Heart left ventricle (tissue), 16 donors: ENCODE measurements at regions not wholly inside any gene's neighbourhood (a gene's known extent, or its start where the extent isn't known, plus 50 kb on each side); places are given as distances from the start of the nearest gene placed in this dataset.

Source experiments
- ATAC-seq, 4 donors: fragments of 200-7000 bp; cut with Tn5 transposase; one replicate each; pipeline ENCODE4 v1.9.1; 2020 to 2022; ENCODE audit warnings: moderate library complexity in 4 of 4, mild to moderate bottlenecking in 3 of 4, moderate number of reproducible peaks in 1 of 4
- DNase-seq, 5 donors: peaks; one replicate each; pipeline ENCODE4 v3.0.0-alpha.2; 2020
- H3K27ac ChIP-seq, 12 donors: fragments of 200-600 bp; sonication (generic) in 4 of 12; one replicate each; pipeline versions ENCODE4 v1.5.0 to v1.8.0; 2016 to 2022; ENCODE audit warnings: mild to moderate bottlenecking in 2 of 12
- H3K27me3 ChIP-seq, 9 donors: fragments of 200-600 bp; sonication (generic) in 2 of 9; one replicate each; pipeline versions ENCODE4 v1.5.1 to v1.8.0; 2016 to 2022; ENCODE audit warnings: mild to moderate bottlenecking in 3 of 9
- H3K36me3 ChIP-seq, 9 donors: fragments of 200-600 bp; sonication (generic) in 2 of 9; one replicate each; pipeline versions ENCODE4 v1.5.0 to v1.8.0; 2018 to 2022; ENCODE audit warnings: mild to moderate bottlenecking in 2 of 9
- H3K4me1 ChIP-seq, 12 donors: fragments of 200-600 bp; sonication (generic) in 4 of 12; one replicate each; pipeline versions ENCODE4 v1.5.0 to v1.8.0; 2016 to 2022; ENCODE audit warnings: mild to moderate bottlenecking in 3 of 12
- H3K4me3 ChIP-seq, 12 donors: fragments of 200-600 bp; sonication (generic) in 4 of 12; one replicate each; pipeline versions ENCODE4 v1.5.0 to v1.8.0; 2017 to 2022; ENCODE audit warnings: mild to moderate bottlenecking in 9 of 12, moderate library complexity in 4 of 12
- H3K9me3 ChIP-seq, 12 donors: fragments of 200-600 bp; sonication (generic) in 4 of 12; one replicate each; pipeline versions ENCODE4 v1.5.0 to v1.8.0; 2016 to 2022; ENCODE audit warnings: mild to moderate bottlenecking in 1 of 12
- POLR2A ChIP-seq, 2 donors: fragments of 450-650 bp; IDR thresholded peaks; one replicate each; pipeline ENCODE4 v1.6.1; 2017; ENCODE audit warnings: antibody characterized with exemption in 2 of 2, mild to moderate bottlenecking in 2 of 2, moderate library complexity in 2 of 2
- WGBS, 4 donors: extraction: QIAGEN DNeasy Blood & Tissue Kit in 2 of 4; methylation state at CpG; one replicate each; pipeline versions ENCODE4 v1.1.5 to v1.1.7; 2013 to 2018; 5-methylcytosine and 5-hydroxymethylcytosine counted together
- intact Hi-C, 10 donors: fragments of 100-400 bp; cut with DNase I; formaldehyde crosslinking; loops; one replicate each; pipeline versions ENCODE4 v1.11.1 to v1.14.2; 2022
- TF ChIP-seq, protein P1 (sequence below), 12 donors: fragments of 200-600 bp; sonication (generic) in 4 of 12; IDR thresholded peaks; one replicate each; pipeline versions ENCODE4 v1.5.0 to v1.8.0; 2018 to 2022; ENCODE audit warnings: antibody characterized with exemption in 12 of 12, mild to moderate bottlenecking in 5 of 12
- donor health status: ischemic (EF 13 %, LVEDD 7.1; RV severe dilation, severe dysfunction).
- donor health status: healthy with polysubstance abuse.
- donor health status: DM: no; HTN: yes; CAD: no.
- donor health status: DM: no; HTN: no; CAD: no.
- donor health status: ischemic (EF 25% LVEDD 6.9; RV normal size, moderate dysfunction).
- donor health status: ischemic (EF 25% LVEDD 5.7; RV mildly dilated, moderate dysfunction).
- donor health status: healthy.
- donor health status: DM: yes; HTN: yes; CAD: no.
- donor health status: ischemic (EF 35%, LVEDD 5.7; RV mildly dilated, moderate dysfunction).
- donor health status: nonischemic (EF 11% LVEDD 7.7; RV severe dilation, severe dysfunction).
- donor health status: DM: yes; HTN: yes; CAD: no.
- donor health status: PGD.
- donor health status: ischemic (EF 29% LVEDD 5.4; RV normal size, mild dysfunction).
- donor health status: nonischemic (EF 23%, LVEDD 6.1; RV moderate dilation, normal function).

DNA sequence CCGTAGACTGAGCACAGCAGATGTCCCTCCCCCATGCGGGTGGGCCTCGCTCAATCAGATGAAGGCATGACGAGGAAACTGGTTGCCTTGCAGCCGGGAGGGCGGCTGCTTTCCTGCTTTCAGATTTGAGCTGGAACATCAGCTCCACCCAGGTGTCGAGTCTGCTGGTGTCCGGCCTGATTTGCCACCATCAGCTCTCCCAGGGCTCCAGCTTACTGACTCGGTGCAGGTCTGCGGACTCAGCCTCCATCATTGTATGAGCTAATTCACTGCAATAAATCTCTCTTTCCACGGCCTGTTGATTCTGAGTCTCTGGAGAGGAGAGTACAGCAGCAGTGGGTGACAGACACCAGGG lies 156.2 kb downstream of the KIF26A start:
- WGBS, 4 donors: 71 to 74% (median 73%) methylated on average over 5 to 11 of the region's 11 CpGs
- TF ChIP-seq POLR2A (IDR thresholded peaks at IDR 0.05): no peak
- TF ChIP-seq, protein P1, sequence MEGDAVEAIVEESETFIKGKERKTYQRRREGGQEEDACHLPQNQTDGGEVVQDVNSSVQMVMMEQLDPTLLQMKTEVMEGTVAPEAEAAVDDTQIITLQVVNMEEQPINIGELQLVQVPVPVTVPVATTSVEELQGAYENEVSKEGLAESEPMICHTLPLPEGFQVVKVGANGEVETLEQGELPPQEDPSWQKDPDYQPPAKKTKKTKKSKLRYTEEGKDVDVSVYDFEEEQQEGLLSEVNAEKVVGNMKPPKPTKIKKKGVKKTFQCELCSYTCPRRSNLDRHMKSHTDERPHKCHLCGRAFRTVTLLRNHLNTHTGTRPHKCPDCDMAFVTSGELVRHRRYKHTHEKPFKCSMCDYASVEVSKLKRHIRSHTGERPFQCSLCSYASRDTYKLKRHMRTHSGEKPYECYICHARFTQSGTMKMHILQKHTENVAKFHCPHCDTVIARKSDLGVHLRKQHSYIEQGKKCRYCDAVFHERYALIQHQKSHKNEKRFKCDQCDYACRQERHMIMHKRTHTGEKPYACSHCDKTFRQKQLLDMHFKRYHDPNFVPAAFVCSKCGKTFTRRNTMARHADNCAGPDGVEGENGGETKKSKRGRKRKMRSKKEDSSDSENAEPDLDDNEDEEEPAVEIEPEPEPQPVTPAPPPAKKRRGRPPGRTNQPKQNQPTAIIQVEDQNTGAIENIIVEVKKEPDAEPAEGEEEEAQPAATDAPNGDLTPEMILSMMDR (IDR thresholded peaks at IDR 0.05): no peak
- no peaks in the 10 kb centered on the region for H3K9me3 ChIP-seq
- no peak overlapping the region for H3K27ac ChIP-seq
- H3K4me3 ChIP-seq: no peak overlapping the region
- H3K4me1 ChIP-seq: peaks cover 0 to 2% (median 0%) of the 10 kb centered on the region in 12 donors
- H3K36me3 ChIP-seq: no peaks in the 10 kb centered on the region
- peaks cover 0 to 40% (median 16%) of the 10 kb centered on the region in 9 donors for H3K27me3 ChIP-seq
- intact Hi-C loops: loop anchor here in 2 of 10 donors (5.0 to 10.0 kb wide), 2 partner anchors 150 to 157 kb away; partner anchors contain the start of gene KIF26A (in 1 of the 2)
- DNase-seq (peak in 2 of 5 donors; percentile 5 to 11), ATAC-seq (no peak)

DNA sequence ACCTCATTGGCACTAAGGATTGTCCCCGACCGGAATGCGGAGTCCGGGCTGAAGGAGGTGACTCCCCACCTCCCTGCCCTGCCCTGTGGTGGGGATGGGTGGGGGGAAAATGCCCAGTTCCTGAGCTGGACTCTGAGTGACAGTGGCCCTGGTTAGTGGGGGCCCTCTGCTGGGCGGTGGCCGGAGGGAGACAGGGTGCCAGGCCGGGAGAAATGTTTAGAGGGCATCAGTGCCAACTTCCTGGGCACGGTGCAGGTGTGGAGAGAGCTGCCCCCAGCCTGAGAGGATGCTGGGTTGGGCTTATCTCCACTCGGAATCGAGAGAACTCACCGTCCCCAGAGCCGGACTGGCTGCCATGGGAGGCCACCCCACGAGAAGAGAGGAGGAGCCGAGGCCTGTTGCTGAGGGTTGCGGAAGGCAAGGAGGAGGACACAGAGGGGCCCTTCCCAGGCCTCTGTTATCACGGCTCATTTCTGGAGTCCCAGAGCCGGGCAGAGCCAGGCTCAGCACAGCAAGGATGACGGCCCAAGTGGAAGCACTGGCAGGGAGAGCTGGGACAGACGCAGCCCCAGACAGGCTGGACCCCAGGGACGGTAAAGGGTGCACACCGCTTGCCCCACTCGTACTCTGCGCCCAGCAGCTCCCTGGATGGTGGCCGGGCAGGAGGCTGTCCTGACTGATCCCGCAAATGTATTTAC lies 156.7 kb downstream of the KIF26A start:
- WGBS, 4 donors: 67 to 92% (median 71%) methylated on average over 12 to 25 of the region's 25 CpGs

DNA sequence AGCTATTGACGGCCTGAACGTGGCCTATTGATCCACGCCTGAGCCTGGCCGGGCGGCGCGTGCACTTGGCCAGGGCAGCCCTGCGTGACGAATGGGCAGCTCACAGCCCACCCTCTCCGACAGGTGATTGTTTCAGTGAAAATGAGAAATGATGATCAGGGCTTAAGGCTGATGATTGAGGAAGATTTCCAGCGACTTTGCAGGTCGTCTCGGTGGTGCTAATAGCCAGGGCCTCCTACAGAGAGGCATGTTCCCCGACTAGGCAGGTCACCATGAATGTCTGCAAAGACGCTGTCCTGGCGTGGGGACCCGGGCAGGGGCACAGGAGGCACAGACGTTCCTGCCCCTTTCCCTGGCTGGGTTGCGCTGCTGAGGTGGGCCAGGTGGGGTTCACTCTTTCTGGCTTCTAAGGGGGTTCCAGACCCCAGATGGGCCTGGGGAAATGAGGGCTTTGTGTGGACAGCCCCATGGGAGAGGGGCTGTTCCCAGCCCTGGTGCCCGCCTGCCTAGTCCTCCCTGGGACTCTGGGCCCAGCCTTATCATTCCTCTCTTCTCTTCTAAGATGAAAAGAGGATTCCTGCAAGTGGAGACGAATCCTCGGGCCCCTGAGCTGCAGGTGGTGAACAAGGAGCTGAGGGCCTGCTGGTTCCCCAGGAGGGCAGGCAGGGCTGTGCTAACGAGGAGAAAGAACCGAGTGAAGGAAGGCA lies 157.4 kb downstream of the KIF26A start:
- Histone ChIP-seq H3K4me1 (peaks cover 0 to 6% (median 0%) of the 10 kb centered on the region in 12 donors), H3K9me3 (no peaks in the 10 kb centered on the region), H3K27me3 (peaks cover 0 to 40% (median 16%) of the 10 kb centered on the region in 9 donors), H3K4me3 (no peak overlapping the region), H3K27ac (no peak overlapping the region), H3K36me3 (no peaks in the 10 kb centered on the region)
- 84 to 89% (median 86%) methylated on average over 23 to 24 of the region's 24 CpGs for WGBS, 4 donors
- DNase-seq (peak in 3 of 5 donors; percentile 9 to 21 (median 16)), ATAC-seq (no peak)
- intact Hi-C loops: loop anchor here in 1 of 10 donors (10.0 kb wide), 1 partner anchor 151 kb away; no protein-coding TSS in a partner anchor
- TF ChIP-seq, protein P1 (IDR thresholded peaks at IDR 0.05): no peak
- TF ChIP-seq POLR2A (IDR thresholded peaks at IDR 0.05): no peak

More for the DNA sequence above, 156.7 kb downstream of the KIF26A start:
- H3K4me1 ChIP-seq: peaks cover 0 to 6% (median 0%) of the 10 kb centered on the region in 12 donors
- H3K27me3 ChIP-seq: peaks cover 0 to 40% (median 16%) of the 10 kb centered on the region in 9 donors
- no peak overlapping the region for H3K27ac ChIP-seq
- no peak overlapping the region for H3K4me3 ChIP-seq
- no peaks in the 10 kb centered on the region for H3K36me3 ChIP-seq
- ATAC-seq: no peak
- H3K9me3 ChIP-seq: no peaks in the 10 kb centered on the region
- intact Hi-C loops: loop anchor here in 2 of 10 donors (5.0 to 10.0 kb wide), 2 partner anchors 150 to 158 kb away; partner anchors contain the start of gene KIF26A (in 1 of the 2)
- DNase-seq: peak in 3 of 5 donors; percentile 12 to 44 (median 18)
- TF ChIP-seq POLR2A (IDR thresholded peaks at IDR 0.05): no peak
- TF ChIP-seq, protein P1 (IDR thresholded peaks at IDR 0.05): no peak
